SK-N-SH (cell line): ENCODE measurements at regions not wholly inside any gene's neighbourhood (a gene's known extent, or its start where the extent isn't known, plus 50 kb on each side); places are given as distances from the start of the nearest gene placed in this dataset.
A peak's percentile ranks its signal among the peaks of the same experiment; 100 is the strongest.

Experiments used
- CTCF ChIP-seq: fragments of 200-600 bp; sonication (generic); IDR thresholded peaks from 2 replicates; pipeline ENCODE4 v1.6.1; 2017; ENCODE audit warnings: antibody characterized with exemption, mild to moderate bottlenecking, moderate library complexity
- EZH2phosphoT487 ChIP-seq: fragments of 200-600 bp; sonication (generic); IDR thresholded peaks from 2 replicates; pipeline ENCODE4 v1.6.1; 2017; ENCODE audit warnings: low read depth, mixed run types, mild to moderate bottlenecking, antibody characterized with exemption, moderate library complexity, borderline replicate concordance
- MAX ChIP-seq: IDR thresholded peaks from 2 replicates; pipeline ENCODE4 v1.4.0; 2012; ENCODE audit warnings: low read depth
- MXI1 ChIP-seq: IDR thresholded peaks from 2 replicates; pipeline ENCODE4 v1.6.1; 2012; ENCODE audit warnings: mild to moderate bottlenecking, low read depth, low read length, improper control_type of control experiment
- POLR2AphosphoS5 ChIP-seq: IDR thresholded peaks from 2 replicates; pipeline ENCODE4 v1.6.1; 2012; ENCODE audit warnings: low read depth, low read length
- RAD21 ChIP-seq: IDR thresholded peaks from 2 replicates; pipeline ENCODE4 v1.6.1; 2012; ENCODE audit warnings: mild to moderate bottlenecking, low read length
- REST ChIP-seq: IDR thresholded peaks from 2 replicates; pipeline ENCODE4 v1.6.1; 2012; ENCODE audit warnings: mild to moderate bottlenecking, low read depth, low read length, moderate library complexity
- RFX5 ChIP-seq: IDR thresholded peaks from 2 replicates; pipeline ENCODE4 v1.6.1; 2012; ENCODE audit warnings: mild to moderate bottlenecking, improper control_type of control experiment, low read length
- TAF1 ChIP-seq: IDR thresholded peaks from 2 replicates; pipeline ENCODE4 v1.6.1; 2012; ENCODE audit warnings: low read depth, mild to moderate bottlenecking, low read length, moderate library complexity, borderline replicate concordance
- USF2 ChIP-seq: fragments of 150-350 bp; IDR thresholded peaks from 2 replicates; pipeline ENCODE4 v1.6.1; 2017; ENCODE audit warnings: antibody characterized with exemption, low read length, low read depth, borderline replicate concordance
- YY1 ChIP-seq: IDR thresholded peaks from 2 replicates; pipeline ENCODE4 v1.4.0; 2012; ENCODE audit warnings: low read depth, mild to moderate bottlenecking

- TF ChIP-seq REST (no peak), CTCF (no peak), YY1 (no peak), MAX (no peak), MXI1 (peak; percentile 20; the same call in 1 of the 2 replicates), TAF1 (no peak), RFX5 (peak; percentile 99), RAD21 (0 out of 2 replicates have a peak, but pooled peaks have one; percentile 2), EZH2phosphoT487 (no peak), USF2 (no peak), POLR2AphosphoS5 (no peak)
Observed at GRCh38 chr16:79770244-79771064, 169.9 kb upstream of the MAF start.
